ENCODE measurements at regions not wholly inside any gene's neighbourhood (a gene's known extent, or its start where the extent isn't known, plus 50 kb on each side); places are given as distances from the start of the nearest gene placed in this dataset.

GRCh38 chr1:233791372-233791703, 113.1 kb upstream of the SLC35F3 start:
- TF ChIP-seq CTCF (IDR thresholded peaks at IDR 0.05; ENCODE audit: low read length): no peak; the same call in 1 of the 2 replicates
- no peak for TF ChIP-seq EZH2 (optimal IDR thresholded peaks at IDR 0.05; ENCODE audit: low read depth, low read length)
